ENCODE measurements at regions not wholly inside any gene's neighbourhood (a gene's known extent, or its start where the extent isn't known, plus 50 kb on each side); places are given as distances from the start of the nearest gene placed in this dataset.

- TF ChIP-seq POLR2A (IDR thresholded peaks at IDR 0.05; ENCODE audit: low read length): no peak
- no peak for TF ChIP-seq GATA1 (IDR thresholded peaks at IDR 0.05; ENCODE audit: low read depth, low read length)
Observed at GRCh38 chr4:53886090-53886489, 178.3 kb downstream of the CHIC2 start.

Data from erythroblast (primary cell).